Suprapubic skin (tissue), 4 donors: ENCODE measurements at regions not wholly inside any gene's neighbourhood (a gene's known extent, or its start where the extent isn't known, plus 50 kb on each side); places are given as distances from the start of the nearest gene placed in this dataset.

Experiments used
- DNase-seq, 2 donors: peaks; one replicate each; pipeline ENCODE4 v3.0.0-alpha.2; 2019; ENCODE audit warnings: low spot score in 2 of 2
- H3K27ac ChIP-seq: fragments of 200-600 bp; sonication (generic); one replicate; pipeline ENCODE4 v1.5.1; 2019
- H3K27me3 ChIP-seq: fragments of 200-600 bp; sonication (generic); one replicate; pipeline ENCODE4 v1.5.1; 2019
- H3K36me3 ChIP-seq: fragments of 200-600 bp; sonication (generic); one replicate; pipeline ENCODE4 v1.5.1; 2019
- H3K4me1 ChIP-seq: fragments of 200-600 bp; sonication (generic); one replicate; pipeline ENCODE4 v1.5.1; 2019
- H3K4me3 ChIP-seq: fragments of 200-600 bp; sonication (generic); one replicate; pipeline ENCODE4 v1.5.1; 2019; ENCODE audit warnings: mild to moderate bottlenecking
- H3K9me3 ChIP-seq: fragments of 200-600 bp; sonication (generic); one replicate; pipeline ENCODE4 v1.5.1; 2019
- EP300 ChIP-seq: sonication (generic); formaldehyde crosslinking; IDR thresholded peaks from one replicate; pipeline ENCODE4 v1.6.1; 2017; ENCODE audit warnings: antibody characterized with exemption
- POLR2A ChIP-seq, 2 donors: fragments of 450-650 bp; IDR thresholded peaks; one replicate each; pipeline ENCODE4 v1.6.1; 2017; ENCODE audit warnings: antibody characterized with exemption in 2 of 2, mild to moderate bottlenecking in 2 of 2, moderate library complexity in 2 of 2
- POLR2AphosphoS5 ChIP-seq, 3 donors: sonication (generic); formaldehyde crosslinking; IDR thresholded peaks; one replicate each; pipeline ENCODE4 v1.6.1; 2017; ENCODE audit warnings: antibody characterized with exemption in 3 of 3
- WGBS: methylation state at CpG from one replicate; pipeline ENCODE4 v1.1.5; 2018; 5-methylcytosine and 5-hydroxymethylcytosine counted together
- TF ChIP-seq, protein P1 (sequence below), 2 donors: fragments of 200-600 bp in 1 of 2; fragments of 450-650 bp in 1 of 2; sonication (generic) in 1 of 2; IDR thresholded peaks; one replicate each; pipeline ENCODE4 v1.5.1; 2016 to 2019; ENCODE audit warnings: antibody characterized with exemption in 2 of 2, mild to moderate bottlenecking in 1 of 2, moderate library complexity in 1 of 2

- Histone ChIP-seq H3K27ac (no peak overlapping the region), H3K27me3 (no peaks in the 10 kb centered on the region), H3K4me1 (no peaks in the 10 kb centered on the region), H3K9me3 (peaks cover 5% of the 10 kb centered on the region), H3K4me3 (no peak overlapping the region), H3K36me3 (no peaks in the 10 kb centered on the region)
- no peak for TF ChIP-seq POLR2A (IDR thresholded peaks at IDR 0.05)
- no peak for TF ChIP-seq EP300
- no peak for TF ChIP-seq POLR2AphosphoS5 (IDR thresholded peaks at IDR 0.05)
- TF ChIP-seq, protein P1, sequence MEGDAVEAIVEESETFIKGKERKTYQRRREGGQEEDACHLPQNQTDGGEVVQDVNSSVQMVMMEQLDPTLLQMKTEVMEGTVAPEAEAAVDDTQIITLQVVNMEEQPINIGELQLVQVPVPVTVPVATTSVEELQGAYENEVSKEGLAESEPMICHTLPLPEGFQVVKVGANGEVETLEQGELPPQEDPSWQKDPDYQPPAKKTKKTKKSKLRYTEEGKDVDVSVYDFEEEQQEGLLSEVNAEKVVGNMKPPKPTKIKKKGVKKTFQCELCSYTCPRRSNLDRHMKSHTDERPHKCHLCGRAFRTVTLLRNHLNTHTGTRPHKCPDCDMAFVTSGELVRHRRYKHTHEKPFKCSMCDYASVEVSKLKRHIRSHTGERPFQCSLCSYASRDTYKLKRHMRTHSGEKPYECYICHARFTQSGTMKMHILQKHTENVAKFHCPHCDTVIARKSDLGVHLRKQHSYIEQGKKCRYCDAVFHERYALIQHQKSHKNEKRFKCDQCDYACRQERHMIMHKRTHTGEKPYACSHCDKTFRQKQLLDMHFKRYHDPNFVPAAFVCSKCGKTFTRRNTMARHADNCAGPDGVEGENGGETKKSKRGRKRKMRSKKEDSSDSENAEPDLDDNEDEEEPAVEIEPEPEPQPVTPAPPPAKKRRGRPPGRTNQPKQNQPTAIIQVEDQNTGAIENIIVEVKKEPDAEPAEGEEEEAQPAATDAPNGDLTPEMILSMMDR (IDR thresholded peaks at IDR 0.05), result no peak
- no peak for DNase-seq
- 53% methylated on average over 1 of the region's 1 CpG for WGBS
Measured at GRCh38 chr13:84431646-84432045, 549.4 kb upstream of the SLITRK1 start.

- no peaks in the 10 kb centered on the region for H3K27me3 ChIP-seq
- H3K27ac ChIP-seq, result no peak overlapping the region
- H3K36me3 ChIP-seq, result no peaks in the 10 kb centered on the region
- no peaks in the 10 kb centered on the region for H3K4me1 ChIP-seq
- DNase-seq, result no peak
- no peak overlapping the region for H3K4me3 ChIP-seq
- WGBS, result 32% methylated on average over 4 of the region's 4 CpGs
- TF ChIP-seq, protein P1 (IDR thresholded peaks at IDR 0.05), result no peak
- TF ChIP-seq POLR2A (IDR thresholded peaks at IDR 0.05), result no peak
- no peak for TF ChIP-seq POLR2AphosphoS5 (IDR thresholded peaks at IDR 0.05)
- no peak for TF ChIP-seq EP300
- H3K9me3 ChIP-seq, result peaks cover 5% of the 10 kb centered on the region
Measured at GRCh38 chr13:84430446-84430845, 548.2 kb upstream of the SLITRK1 start.

DNA sequence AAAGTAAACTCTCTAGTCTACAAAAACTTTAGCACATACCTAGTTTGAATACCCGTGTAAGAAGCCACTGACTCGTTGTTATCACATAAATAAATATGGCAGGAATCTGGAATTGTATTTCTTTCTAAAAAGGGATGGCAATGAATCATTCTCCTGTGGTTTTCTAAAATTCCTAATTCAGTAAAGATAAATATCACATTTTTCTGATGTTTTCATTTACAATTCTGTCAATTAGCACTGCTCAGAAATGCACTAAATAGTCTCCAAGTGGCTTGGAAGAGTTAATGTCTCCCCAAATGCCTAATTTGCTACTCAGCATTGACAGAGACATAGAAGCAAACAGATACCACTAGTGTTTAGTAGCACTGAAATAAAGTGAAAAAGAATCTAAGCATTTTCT lies 547.7 kb upstream of the SLITRK1 start:
- WGBS, result 33% methylated on average over 2 of the region's 2 CpGs
- Histone ChIP-seq H3K4me3 (no peak overlapping the region), H3K27ac (no peak overlapping the region), H3K9me3 (peaks cover 5% of the 10 kb centered on the region), H3K4me1 (no peaks in the 10 kb centered on the region), H3K36me3 (no peaks in the 10 kb centered on the region), H3K27me3 (no peaks in the 10 kb centered on the region)
- no peak for TF ChIP-seq EP300
- no peak for TF ChIP-seq POLR2A (IDR thresholded peaks at IDR 0.05)
- TF ChIP-seq, protein P1 (IDR thresholded peaks at IDR 0.05), result no peak
- DNase-seq, result no peak

DNA sequence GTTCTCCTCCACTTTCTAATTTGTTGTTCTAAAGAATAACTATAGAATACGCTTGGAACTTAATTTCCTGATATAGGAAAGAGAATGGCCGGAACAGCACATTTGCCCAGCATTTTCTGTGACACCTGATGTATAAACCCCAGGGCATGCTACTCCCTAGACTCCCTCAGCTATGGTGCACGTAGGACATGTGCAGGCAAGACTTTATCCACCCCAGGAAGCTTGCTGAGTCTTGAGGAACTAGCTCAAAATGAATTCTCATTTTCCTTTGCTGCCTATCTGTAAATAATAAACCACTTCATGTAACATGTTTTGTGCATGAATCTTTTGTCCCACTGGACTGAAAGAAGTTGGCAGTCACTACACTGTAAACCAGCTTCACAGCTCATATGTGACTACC lies 535.8 kb upstream of the SLITRK1 start:
- TF ChIP-seq POLR2AphosphoS5 (IDR thresholded peaks at IDR 0.05), result no peak
- no peak for TF ChIP-seq EP300
- TF ChIP-seq POLR2A (IDR thresholded peaks at IDR 0.05), result no peak
- TF ChIP-seq, protein P1 (IDR thresholded peaks at IDR 0.05), result no peak
- WGBS, result 54% methylated on average over 3 of the region's 3 CpGs

DNA sequence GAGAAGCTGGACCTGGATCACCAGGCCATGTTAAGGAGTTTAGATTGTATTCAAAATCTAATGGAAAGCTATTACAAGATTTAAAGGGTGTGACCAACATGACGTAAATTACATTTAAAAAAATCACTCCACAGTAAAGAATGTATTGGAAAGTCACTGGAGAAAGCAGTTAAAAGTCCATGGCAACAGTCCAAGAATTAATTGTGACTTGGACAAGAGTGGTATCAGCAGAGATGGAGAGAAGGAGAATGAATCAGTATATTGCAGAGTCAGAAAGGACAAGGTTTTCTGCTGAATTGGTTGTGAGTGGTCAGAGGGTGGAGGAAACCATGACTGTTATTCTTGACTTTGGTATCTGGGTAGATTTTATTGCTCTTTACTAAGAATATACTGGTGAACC lies 535.1 kb upstream of the SLITRK1 start:
- Histone ChIP-seq H3K4me1 (no peaks in the 10 kb centered on the region), H3K27me3 (no peaks in the 10 kb centered on the region), H3K36me3 (no peaks in the 10 kb centered on the region), H3K27ac (no peak overlapping the region), H3K4me3 (no peak overlapping the region), H3K9me3 (no peaks in the 10 kb centered on the region)
- WGBS, result 51% methylated on average over 1 of the region's 1 CpG
- no peak for TF ChIP-seq POLR2A (IDR thresholded peaks at IDR 0.05)
- no peak for DNase-seq

More for the DNA sequence above, 535.8 kb upstream of the SLITRK1 start:
- H3K4me3 ChIP-seq, result no peak overlapping the region
- no peaks in the 10 kb centered on the region for H3K36me3 ChIP-seq
- no peak overlapping the region for H3K27ac ChIP-seq
- no peaks in the 10 kb centered on the region for H3K27me3 ChIP-seq
- H3K9me3 ChIP-seq, result no peaks in the 10 kb centered on the region
- DNase-seq, result no peak
- no peaks in the 10 kb centered on the region for H3K4me1 ChIP-seq

GRCh38 chr13:84413016-84413415 lies 530.7 kb upstream of the SLITRK1 start:
- WGBS, result 72% methylated on average over 2 of the region's 2 CpGs
- H3K36me3 ChIP-seq, result no peaks in the 10 kb centered on the region
- H3K4me1 ChIP-seq, result no peaks in the 10 kb centered on the region
- H3K27me3 ChIP-seq, result no peaks in the 10 kb centered on the region
- H3K4me3 ChIP-seq, result no peak overlapping the region
- TF ChIP-seq EP300 (no peak), POLR2A (IDR thresholded peaks at IDR 0.05) (no peak), POLR2AphosphoS5 (IDR thresholded peaks at IDR 0.05) (no peak)
- TF ChIP-seq, protein P1 (IDR thresholded peaks at IDR 0.05), result no peak
- DNase-seq, result no peak
- H3K9me3 ChIP-seq, result no peaks in the 10 kb centered on the region
- H3K27ac ChIP-seq, result no peak overlapping the region
